ENCODE measurements at regions not wholly inside any gene's neighbourhood (a gene's known extent, or its start where the extent isn't known, plus 50 kb on each side); places are given as distances from the start of the nearest gene placed in this dataset.

- Histone ChIP-seq H3K27ac (ENCODE audit: extremely low read depth, low read depth, low read length) (no peak overlapping the region), H3K9me1 (ENCODE audit: control insufficient read depth, insufficient read depth, low read length) (no peaks in the 10 kb centered on the region), H4K20me1 (replicated peaks; ENCODE audit: control insufficient read depth, insufficient read depth, low read length) (no peaks in the 10 kb centered on the region), H3K27me3 (ENCODE audit: control insufficient read depth in 2 of 2, insufficient read depth in 2 of 2, low read length in 2 of 2) (no peaks in the 10 kb centered on the region), H3K79me2 (ENCODE audit: control insufficient read depth, insufficient read depth, low read length) (no peaks in the 10 kb centered on the region), H2AFZ (ENCODE audit: low read depth, low read length) (no peak overlapping the region), H3K36me3 (ENCODE audit: control insufficient read depth, insufficient read depth, low read length) (no peaks in the 10 kb centered on the region), H3K9me3 (replicated peaks; ENCODE audit: control insufficient read depth, insufficient read depth, low read depth, low read length) (no peaks in the 10 kb centered on the region), H3K4me1 (replicated peaks in 1 of 2; ENCODE audit: control insufficient read depth in 2 of 2, insufficient read depth in 2 of 2, low read length in 2 of 2) (no peaks in the 10 kb centered on the region), H3K9ac (ENCODE audit: insufficient read depth in 1 of 2, low read depth in 2 of 2, low read length in 2 of 2) (no peak overlapping the region), H3K4me3 (no peak overlapping the region), H3K4me2 (ENCODE audit: insufficient read depth, low read length) (no peak overlapping the region)
- BruUV-seq (replicated peaks), result no TSS peak
- DNase-seq (ENCODE audit: extremely low read depth in 1 of 4, low spot score in 3 of 4) (no peak), FAIRE-seq (no peak), ATAC-seq (no peak)
- ChIA-PET CTCF (ENCODE audit: low intra/inter-chr PET ratio) (no interaction called here), POLR2A (no interaction called here)
- intact Hi-C loops (cut with micrococcal nuclease), result no loop called here
- TF ChIP-seq HBP1 (CRISPR knock-in tag; IDR thresholded peaks at IDR 0.05) (no peak), POU5F1 (IDR thresholded peaks at IDR 0.05; ENCODE audit: borderline replicate concordance, low read depth, low read length, partially characterized antibody) (no peak), ZBTB9 (CRISPR knock-in tag; IDR thresholded peaks at IDR 0.05) (no peak), STAT5B (CRISPR knock-in tag; IDR thresholded peaks at IDR 0.05) (no peak), ZNF57 (CRISPR knock-in tag; IDR thresholded peaks at IDR 0.05) (no peak), GTF2A2 (tag; IDR thresholded peaks at IDR 0.05) (no peak)
- in situ Hi-C loops (cut with MboI), result no loop called here
- WGBS (ENCODE audit: insufficient coverage, low coverage, missing lambda C conversion rate), result 0% methylated on average over 3 of the region's 3 CpGs
Observed at GRCh38 chr6:66508433-66508832, 801.4 kb upstream of the EYS start.

All from K562 (cell line).